ENCODE measurements at regions not wholly inside any gene's neighbourhood (a gene's known extent, or its start where the extent isn't known, plus 50 kb on each side); places are given as distances from the start of the nearest gene placed in this dataset.

DNA sequence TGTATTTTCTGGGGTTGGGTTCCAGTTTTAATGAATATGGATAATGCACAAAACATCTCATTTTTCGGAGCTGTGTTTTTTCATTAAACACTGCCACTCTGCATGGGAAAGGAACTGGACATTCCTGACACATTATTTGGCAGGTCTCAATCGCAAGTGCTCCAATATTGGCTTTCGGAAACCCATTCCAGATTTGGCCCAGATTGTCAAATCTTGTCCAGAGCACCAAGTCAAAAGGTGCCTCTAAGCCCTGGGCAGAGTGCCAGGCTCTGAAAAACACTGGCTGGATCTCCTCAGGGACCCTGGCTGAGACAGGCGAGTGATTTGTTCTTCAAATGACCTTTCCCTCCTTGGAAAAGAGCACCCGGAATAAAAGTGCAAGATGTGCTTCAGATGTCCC is 68.4 kb upstream of the MRPS6 start:
- H3K4me3 ChIP-seq (replicated peaks in 1 of 3; ENCODE audit: insufficient read depth in 1 of 3, low read depth in 1 of 3, low read length in 3 of 3), result no peak overlapping the region
- no peak overlapping the region for H3K9ac ChIP-seq (replicated peaks; ENCODE audit: extremely low read depth, insufficient read depth, low read length)
- no TSS peak for BruUV-seq (replicated peaks)
- no peak overlapping the region for H2AFZ ChIP-seq (ENCODE audit: low read depth, low read length)
- intact Hi-C loops (cut with micrococcal nuclease) (no loop called here), dilution Hi-C loops (cut with MboI; ENCODE audit: extremely low pct_ligation_motif_present, low sequenced_read_pairs) (no loop called here)
- no peak for DNase-seq (ENCODE audit: low read depth, low spot score)
- H3K4me1 ChIP-seq (ENCODE audit: control insufficient read depth, extremely low read depth, insufficient read depth, low read length), result no peaks in the 10 kb centered on the region
- no peaks in the 10 kb centered on the region for H3K36me3 ChIP-seq (ENCODE audit: control insufficient read depth in 2 of 2, extremely low read depth in 1 of 2, insufficient read depth in 2 of 2, low read length in 2 of 2)
- H3K4me2 ChIP-seq (ENCODE audit: insufficient read depth, low read length), result no peak overlapping the region
- H3K9me3 ChIP-seq (replicated peaks; ENCODE audit: control insufficient read depth, insufficient read depth, low read length), result no peaks in the 10 kb centered on the region
- no peaks in the 10 kb centered on the region for H3K9me1 ChIP-seq (replicated peaks; ENCODE audit: control insufficient read depth, extremely low read depth, insufficient read depth, low read length)
- H4K20me1 ChIP-seq (replicated peaks; ENCODE audit: control insufficient read depth, extremely low read depth, insufficient read depth, low read length), result no peaks in the 10 kb centered on the region
- POLR2A ChIA-PET, result no interaction called here
- no peak overlapping the region for H3K27ac ChIP-seq (ENCODE audit: insufficient read depth, low read depth, low read length)
- no peak for TF ChIP-seq EZH2 (IDR thresholded peaks at IDR 0.05; ENCODE audit: borderline replicate concordance, low read depth, low read length, severe bottlenecking)
- TF ChIP-seq GATA2 (IDR thresholded peaks at IDR 0.05; ENCODE audit: insufficient read depth, insufficient read length, low read depth, low read length), result no peak
- TF ChIP-seq POLR2A (IDR thresholded peaks at IDR 0.05; ENCODE audit: low read depth, low read length), result no peak
- no peak for TF ChIP-seq FOS (IDR thresholded peaks at IDR 0.05; ENCODE audit: borderline replicate concordance, insufficient read depth, low read length)
- TF ChIP-seq POLR2AphosphoS5 (IDR thresholded peaks at IDR 0.05; ENCODE audit: insufficient read depth, low read depth, low read length), result no peak
- no peak for TF ChIP-seq MYC (IDR thresholded peaks at IDR 0.05; ENCODE audit: low read depth, low read length)
- TF ChIP-seq, protein P1, sequence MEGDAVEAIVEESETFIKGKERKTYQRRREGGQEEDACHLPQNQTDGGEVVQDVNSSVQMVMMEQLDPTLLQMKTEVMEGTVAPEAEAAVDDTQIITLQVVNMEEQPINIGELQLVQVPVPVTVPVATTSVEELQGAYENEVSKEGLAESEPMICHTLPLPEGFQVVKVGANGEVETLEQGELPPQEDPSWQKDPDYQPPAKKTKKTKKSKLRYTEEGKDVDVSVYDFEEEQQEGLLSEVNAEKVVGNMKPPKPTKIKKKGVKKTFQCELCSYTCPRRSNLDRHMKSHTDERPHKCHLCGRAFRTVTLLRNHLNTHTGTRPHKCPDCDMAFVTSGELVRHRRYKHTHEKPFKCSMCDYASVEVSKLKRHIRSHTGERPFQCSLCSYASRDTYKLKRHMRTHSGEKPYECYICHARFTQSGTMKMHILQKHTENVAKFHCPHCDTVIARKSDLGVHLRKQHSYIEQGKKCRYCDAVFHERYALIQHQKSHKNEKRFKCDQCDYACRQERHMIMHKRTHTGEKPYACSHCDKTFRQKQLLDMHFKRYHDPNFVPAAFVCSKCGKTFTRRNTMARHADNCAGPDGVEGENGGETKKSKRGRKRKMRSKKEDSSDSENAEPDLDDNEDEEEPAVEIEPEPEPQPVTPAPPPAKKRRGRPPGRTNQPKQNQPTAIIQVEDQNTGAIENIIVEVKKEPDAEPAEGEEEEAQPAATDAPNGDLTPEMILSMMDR (IDR thresholded peaks at IDR 0.05; ENCODE audit: extremely low read depth in 1 of 2, insufficient read depth in 1 of 2, low read depth in 1 of 2, low read length in 2 of 2), result no peak
- TF ChIP-seq JUN (IDR thresholded peaks at IDR 0.05; ENCODE audit: borderline replicate concordance, insufficient read depth, insufficient read length, low read depth), result no peak
- TF ChIP-seq, protein P2, sequence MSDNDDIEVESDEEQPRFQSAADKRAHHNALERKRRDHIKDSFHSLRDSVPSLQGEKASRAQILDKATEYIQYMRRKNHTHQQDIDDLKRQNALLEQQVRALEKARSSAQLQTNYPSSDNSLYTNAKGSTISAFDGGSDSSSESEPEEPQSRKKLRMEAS (IDR thresholded peaks at IDR 0.05; ENCODE audit: insufficient read depth, insufficient read length), result no peak
- CTCF ChIA-PET, result no interaction called here
- H3K27me3 ChIP-seq (ENCODE audit: control insufficient read depth in 2 of 2, insufficient read depth in 2 of 2, low read length in 2 of 2), result peaks cover 5 to 6% of the 10 kb centered on the region in 2 experiments
- no peak for FAIRE-seq
- H3K79me2 ChIP-seq (ENCODE audit: control insufficient read depth, insufficient read depth, low read length), result no peaks in the 10 kb centered on the region
